Middle frontal gyrus (tissue), 1 donor: ENCODE measurements at regions not wholly inside any gene's neighbourhood (a gene's known extent, or its start where the extent isn't known, plus 50 kb on each side); places are given as distances from the start of the nearest gene placed in this dataset.
"Not testable (repeated sequence)": the region's sequence is repeated elsewhere in the genome, so short reads cannot be mapped to it uniquely, and the experiment has no call there.

Experiments
- DNase-seq: peaks from one replicate; pipeline ENCODE4 v3.0.0-alpha.2; 2015; ENCODE audit warnings: low spot score; ENCODE audit errors: extremely low spot score

DNA sequence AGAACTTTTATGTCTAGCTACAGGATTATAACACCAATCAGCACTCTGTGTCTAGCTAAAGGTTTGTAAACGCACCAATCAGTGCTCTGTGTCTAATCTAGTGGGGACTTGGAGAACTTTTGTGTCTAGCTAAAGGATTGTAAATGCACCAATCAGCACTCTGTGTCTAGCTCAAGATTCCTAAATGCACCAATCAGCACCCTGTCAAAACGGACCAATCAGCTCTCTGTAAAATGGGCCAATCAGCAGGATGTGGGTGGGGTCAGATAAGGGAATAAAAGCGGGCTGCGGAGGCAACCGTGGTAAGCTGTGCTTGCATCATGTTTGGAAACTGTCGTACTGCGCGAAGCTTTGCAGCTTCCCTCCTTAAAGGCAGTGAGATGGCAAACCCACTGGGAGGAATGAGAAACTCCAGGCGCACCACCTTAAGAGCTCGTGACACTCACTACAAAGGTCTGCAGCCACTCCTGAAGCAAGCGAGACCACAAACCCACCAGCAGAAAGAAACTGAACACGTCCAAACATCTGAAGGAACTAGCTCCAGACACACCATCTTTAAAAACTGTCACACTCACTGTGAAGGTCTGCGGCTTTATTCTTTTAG is 112.1 kb upstream of the DUSP22 start:
- DNase-seq, result not testable (repeated sequence)

DNA sequence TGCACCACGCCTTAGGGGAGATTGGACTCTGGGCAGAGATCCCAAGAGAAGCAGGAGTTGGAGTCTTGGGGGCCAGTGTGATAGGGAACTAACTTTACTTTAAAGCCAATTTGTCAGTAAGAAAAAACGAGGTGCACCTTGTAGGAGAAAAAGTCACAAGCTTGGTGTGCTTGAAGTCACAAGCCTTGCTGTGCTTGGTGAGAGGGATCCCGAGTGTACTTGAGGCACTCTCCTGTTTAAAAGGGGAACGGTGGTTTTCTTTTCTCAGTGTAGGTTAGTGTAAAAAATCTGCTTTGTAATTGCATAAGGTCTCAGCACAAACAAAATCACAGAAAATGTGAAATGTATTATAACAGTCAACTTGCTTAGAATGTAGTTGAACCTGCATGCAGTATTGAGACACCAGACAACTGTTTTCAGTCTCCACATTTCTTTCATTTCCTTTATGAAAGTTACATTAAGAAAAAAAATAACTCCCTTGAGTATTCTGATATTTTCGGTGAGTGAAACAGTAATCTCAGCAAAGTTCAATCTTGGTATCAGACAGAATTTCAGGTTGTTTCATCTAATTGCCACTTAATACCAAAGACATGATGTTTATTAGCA is 111.1 kb upstream of the DUSP22 start:
- no peak for DNase-seq

DNA sequence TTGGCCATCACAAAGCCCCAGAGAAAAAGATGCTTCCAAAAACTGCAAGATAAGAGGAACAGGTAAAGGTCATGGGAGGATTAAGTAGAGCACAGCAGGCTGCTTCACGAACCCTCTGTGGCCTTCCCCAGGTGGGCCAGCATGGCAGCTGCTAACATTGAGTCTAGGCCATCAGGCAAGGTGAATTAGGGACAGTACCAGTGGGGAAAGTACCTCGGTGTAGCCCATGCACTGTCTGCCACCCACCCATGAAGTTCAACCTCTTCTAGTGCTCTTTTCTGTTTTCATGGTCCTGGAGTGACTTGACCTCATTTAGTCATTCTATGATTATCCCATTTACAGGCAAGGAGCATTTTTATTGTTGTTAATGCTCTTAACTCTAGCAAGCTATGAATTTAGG is 108.6 kb upstream of the DUSP22 start:
- no peak for DNase-seq

DNA sequence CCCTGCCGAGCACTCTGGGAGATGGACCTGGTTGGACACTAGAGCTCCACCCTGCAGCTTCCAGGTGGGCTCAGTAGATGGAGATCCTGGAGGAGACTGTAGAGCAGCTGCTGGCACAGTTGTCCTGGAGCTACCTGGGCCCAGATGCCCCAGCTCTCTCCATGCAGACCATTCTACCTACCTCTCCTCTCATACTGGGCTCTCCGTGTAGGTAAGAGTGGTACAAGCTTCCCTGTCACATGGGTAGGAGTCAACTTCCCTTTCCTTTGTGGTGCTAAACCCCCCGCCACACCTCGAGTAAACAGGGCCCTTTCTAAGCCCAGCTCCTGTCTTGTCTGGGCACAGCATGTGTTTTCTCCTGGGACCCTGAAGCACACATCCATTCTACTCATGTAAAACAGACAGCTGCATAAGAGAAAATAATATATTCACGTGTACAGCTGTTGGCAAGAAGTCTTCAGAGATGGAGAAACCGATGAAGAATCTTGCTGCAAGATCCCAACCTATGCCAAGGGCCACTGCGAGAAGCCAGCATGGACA is 108.1 kb upstream of the DUSP22 start:
- no peak for DNase-seq

DNA sequence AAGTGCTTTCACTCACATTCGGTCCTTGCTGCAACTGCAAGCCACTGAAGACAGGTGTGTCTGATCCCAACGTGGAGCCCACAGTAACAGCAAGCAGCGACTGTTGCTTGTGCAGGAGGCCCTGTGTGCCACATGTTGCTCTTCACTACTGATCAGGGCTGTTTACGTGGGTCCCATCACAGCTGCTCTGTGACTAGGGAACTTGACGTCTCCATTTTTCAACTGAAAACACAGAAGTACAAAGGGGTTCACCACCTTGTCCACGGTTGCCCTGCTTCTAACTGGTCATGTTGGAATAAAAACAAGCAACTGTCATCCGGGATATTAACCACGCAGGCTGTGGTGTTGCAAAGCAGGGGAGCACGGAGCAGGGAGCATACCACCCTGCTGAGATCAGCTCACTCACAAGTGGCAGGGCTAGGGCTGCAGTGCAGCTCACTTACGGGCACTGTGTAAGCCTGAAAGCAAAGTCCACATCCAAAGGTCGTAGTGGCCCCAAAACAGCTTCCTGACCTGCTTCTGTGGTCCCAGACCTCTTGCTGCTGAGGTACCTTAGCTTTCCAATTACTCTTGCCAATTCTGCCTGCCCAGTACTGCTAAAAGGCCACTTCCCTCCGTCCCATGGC is 105.8 kb upstream of the DUSP22 start:
- DNase-seq, result no peak

DNA sequence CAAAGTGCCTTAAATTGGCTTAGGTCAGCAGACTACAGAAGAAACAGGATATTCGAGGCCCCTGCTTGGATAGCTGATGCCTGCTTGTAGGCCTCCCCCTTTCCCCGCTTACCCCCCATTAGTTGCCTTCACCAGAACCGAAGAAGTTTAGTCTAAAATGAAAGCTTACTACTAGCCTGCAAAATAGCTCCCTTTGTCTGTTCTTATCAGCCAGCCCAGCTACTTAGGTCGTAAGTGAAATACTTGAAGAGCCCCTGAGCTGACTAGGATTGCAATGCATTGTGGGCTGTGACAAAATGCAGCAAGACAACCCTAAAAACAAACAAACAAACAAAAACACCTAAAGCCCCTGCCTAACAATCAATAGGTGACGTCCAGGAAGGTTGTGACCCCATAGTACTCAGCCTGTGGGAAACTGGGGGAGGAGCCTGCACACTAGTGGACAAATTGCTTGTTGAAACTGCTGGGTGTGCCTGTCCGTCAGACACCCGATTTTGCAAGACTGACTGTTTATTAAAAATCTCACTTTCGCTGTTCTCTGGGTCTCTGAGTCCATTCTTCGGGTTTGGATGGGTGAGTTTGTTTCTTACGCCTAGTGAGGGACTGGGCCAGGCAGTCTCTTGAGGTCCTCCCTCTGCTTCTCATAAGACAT is 105.0 kb upstream of the DUSP22 start:
- DNase-seq, result no peak

DNA sequence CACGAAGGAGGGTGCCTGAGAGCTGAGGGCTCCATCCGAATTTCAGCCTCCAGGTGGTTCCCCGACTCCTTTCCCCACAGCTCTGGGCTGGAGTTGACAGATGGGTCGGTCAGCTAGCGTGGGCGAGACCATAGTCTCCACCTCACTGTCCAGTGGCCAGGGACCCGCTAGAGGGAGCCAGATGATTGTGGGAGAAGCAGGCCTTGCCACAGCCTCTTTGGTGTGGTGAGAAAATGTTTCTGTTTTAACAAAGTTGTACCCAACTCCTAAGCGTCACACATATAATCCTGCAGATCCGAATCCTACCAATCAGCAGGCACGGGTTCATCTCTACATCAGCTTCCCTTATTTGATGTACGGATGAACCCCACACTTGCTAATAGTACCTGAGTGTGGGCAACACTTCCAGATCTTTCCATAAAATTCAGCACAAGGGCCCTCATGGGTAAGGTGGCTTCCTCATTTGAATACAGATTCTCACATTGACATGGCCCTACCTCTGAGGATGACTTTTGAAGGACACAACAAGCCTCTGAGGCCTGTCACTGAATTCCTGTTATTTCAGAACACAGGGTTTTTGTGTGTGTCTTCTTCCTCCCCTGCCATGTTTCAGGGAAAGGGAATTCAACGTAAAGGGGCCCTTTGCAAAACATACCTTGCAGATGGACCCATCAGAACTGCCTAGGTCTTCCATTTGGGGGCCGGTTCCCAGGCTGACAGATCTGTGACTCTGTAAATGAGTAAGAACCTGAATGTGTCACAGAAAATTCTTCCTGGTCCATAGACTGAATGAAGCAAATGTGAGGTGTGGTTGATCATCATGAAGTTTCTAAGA is 103.2 kb upstream of the DUSP22 start:
- peak; percentile 60 for DNase-seq

DNA sequence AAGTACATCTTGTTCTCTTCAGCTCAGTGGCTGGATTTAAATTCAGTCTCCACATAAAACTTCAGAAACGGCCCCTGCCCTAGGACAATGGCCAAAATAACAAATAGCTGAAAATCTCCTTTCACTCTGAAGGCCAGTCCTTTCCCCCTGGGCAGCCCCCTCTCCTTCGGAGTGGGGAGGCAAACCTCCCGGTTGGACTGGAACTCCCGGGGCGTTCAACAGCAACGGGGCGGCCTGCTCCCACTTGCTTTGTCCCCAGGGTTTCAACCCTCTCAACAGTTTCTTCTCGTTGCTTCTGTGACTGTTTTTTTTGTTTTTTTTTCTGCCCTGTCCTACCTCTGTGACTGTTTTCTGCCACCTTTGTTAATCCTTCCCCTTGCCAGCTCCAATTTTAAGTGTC is 102.6 kb upstream of the DUSP22 start:
- DNase-seq, result no peak

DNA sequence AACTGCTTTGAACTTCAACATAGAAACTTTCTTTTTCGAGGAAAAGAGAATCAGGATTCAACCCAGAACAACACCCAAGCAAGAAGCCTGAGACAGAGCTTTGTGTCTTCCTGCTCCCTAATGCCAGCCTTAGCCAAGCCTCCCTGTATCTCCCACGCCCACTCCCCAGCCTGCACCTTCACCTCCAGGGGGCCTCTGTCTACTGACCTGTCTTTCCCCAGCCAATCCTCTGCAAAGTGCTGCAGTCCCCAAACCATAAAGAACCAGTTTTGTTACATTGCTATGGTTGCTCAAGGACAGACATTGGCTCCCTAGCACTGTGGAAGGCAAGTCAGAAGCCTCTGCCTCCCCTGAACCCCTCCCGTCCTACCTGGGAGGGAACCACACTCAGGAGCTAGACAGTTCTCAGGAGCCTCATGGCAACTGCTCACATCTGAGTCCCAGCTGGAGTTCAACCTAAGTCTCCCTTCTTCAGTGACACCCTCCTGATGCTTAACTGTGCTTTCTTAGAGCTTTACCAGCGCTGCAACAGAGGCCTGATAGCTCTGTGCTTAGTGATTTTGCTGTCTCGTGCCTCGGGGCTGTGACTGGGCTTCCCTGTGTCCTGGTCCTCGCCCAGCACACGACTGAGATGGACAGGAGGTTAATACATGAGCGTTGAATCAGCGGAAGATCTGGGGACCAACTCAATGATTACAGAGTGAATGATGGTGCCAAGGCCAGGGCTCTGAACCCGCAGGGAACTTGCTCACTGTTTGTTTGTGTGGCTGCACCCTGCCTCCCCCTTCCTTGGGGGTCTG is 101.5 kb upstream of the DUSP22 start:
- no peak for DNase-seq

DNA sequence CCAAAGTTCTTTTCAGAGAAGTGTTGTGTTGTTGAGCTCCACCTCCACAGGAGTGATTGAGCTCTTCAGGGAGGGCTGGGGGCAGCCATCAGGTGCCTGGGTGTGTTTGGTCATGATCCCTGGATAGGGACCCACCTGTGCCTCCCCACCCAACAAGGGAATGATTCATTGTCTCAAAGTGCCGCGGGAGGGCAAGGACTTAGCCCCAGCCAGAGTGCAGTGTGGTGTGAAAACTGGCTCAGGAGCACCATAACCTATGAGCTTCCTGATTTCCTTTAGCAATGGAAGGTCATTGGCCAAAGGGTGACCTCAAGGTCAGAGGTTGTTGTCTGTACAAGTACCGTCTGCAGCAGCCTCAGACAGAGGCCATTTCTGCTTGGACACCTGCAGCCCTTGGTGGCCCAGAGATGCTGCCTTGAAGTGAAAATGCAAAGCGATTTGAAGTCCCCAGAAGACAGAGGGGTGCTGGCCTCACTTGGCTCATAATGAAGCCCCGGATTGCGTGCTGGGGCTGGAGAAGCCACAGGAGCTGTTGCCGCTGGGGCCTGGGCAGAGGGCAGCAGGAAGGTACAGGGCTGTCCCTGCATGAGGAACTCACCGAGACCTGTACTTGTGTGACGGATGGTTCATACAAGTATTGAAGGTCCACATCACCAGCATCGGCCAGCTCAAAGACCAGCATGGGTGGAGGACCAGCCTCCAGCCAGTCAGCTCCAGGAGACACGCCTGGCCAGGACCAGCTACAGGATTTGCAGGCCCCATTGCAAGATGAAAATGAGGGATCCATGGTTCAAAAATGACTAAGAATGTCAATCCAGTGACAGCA is 100.6 kb upstream of the DUSP22 start:
- DNase-seq, result no peak

DNA sequence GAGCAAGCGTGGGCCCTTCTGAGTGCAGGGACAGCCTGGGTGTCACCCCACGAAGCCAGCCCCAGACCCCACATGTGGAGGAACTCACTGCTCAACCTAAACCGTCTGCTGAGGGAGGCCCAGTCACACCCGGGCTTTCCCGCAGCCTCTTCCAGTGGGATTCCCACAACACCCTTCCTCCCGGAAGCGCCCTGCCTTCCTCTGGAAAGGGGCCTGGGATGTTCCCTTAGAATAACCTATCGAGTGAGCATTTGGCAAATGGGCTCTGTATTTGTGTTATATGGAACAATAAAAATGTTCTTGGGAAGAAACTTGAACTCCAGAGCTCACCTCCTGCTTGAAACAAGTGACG is 100.0 kb upstream of the DUSP22 start:
- no peak for DNase-seq

DNA sequence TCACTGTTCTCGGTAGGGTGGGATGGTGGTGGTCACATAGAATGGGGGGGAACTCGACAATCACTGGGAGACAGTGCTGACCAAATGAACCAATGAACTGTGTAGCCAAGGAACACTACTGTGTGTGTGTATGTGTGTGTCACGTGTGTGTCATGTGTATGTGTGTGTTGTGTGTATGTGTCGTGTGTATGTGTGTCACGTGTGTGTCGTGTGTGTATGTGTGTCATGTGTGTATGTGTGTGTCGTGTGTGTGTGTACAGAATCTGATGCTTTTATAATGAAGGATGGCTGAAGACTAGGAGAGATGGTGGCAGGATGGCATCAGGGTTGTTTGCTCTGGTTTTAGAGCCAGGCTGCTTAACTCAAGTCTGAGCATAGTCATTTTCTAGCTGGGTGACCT is 99.1 kb upstream of the DUSP22 start:
- no peak for DNase-seq

DNA sequence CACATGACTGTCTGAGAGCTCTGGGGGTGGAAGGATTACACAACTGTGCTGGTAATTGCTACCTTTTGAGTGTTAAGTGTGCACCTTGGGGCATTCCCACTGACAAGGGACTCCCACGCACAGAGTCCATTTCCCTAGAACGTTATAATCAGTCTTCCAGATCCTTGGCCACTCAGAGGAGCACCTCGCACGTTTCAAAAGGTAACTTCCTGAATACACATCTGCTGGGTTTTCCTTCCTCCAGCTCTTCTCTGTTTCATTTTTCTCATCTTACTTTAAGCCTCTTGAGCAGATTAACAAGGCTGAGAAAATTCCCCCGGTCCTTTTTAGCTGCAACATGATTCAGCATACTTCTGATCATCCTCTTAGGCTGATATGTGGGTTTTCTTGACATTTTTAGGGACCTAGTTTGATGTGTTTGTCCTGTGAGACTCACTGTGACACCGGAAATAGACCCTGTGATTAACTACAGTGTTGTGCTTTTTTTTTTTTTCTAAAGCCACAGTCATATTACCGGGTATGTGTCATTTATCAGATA is 98.4 kb upstream of the DUSP22 start:
- no peak for DNase-seq

DNA sequence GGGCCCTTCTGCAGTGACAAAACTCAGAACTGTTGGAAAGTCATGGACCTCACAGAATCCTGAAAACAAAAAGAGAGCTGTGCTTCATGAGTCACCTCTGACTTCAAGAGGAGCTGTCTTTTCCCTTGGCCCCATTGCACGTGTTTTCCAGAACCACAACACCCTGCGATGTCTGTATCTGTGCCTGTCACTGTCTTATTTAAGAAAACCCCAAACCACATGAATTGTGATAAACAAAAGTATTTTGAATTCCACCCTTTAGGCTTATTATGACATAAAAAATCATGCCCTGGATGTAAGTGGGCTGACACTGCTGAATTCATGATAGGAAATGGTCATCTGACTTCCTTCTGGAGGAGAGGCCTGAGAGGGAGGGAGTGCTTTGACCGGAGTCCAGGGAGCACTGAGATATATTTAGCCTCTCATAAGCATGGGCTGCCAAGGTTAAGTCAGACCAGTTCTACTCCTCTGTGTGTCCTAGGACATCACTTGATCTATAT is 96.4 kb upstream of the DUSP22 start:
- no peak for DNase-seq

DNA sequence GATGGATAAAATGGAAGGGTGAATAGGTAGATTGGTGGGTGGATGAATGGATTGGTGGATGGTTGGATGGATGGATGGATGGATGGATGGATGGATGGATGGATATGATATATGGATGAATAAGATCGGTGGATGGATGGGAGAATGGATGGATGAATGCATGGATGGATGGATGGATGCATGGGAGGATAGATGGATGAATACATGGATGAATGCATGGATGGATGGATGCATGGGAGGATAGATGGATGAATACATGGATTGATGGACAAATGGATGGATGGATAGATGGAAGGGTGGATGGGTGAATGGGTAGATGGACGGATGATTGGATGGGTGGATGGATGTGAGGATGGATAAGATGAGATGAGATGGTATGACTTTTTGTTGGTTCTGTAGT is 95.7 kb upstream of the DUSP22 start:
- no peak for DNase-seq

DNA sequence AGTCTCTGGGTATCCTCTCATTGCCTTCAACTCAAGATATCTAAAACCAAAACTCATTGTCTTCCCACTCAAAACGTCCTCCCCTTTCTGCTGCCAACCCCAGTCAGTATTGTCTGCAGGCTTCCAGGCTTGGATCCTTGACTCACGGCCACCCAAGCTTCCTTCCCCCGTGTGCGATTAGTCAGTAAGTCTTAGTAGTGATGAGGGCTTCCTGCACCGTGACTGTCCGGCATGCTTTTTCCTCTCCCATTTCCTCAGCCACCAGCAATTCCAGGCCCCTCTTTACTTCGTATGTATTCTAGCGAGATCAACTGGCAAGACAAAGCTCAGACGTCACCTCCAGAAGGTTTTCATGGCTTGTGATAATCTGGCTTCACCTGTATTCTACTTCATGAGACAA is 88.6 kb upstream of the DUSP22 start:
- DNase-seq, result no peak

DNA sequence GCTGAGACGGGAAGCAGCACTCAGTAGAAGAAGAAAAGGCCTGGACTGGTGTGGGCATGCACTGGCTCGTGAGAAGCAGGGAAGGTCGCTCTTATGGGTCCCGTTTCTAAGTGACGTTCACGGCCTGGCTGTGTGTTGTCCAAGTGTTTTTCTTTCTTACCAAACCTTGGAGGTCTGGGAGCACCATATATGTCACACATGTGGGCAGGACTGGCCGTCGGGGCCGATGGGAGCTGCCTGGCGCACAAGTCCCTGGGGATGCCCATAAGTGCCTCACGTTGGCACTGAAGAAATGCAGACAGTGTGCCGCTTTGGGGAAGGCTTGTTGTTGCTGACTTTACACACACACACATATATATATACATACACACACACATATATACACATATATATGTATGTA is 86.0 kb upstream of the DUSP22 start:
- no peak for DNase-seq

DNA sequence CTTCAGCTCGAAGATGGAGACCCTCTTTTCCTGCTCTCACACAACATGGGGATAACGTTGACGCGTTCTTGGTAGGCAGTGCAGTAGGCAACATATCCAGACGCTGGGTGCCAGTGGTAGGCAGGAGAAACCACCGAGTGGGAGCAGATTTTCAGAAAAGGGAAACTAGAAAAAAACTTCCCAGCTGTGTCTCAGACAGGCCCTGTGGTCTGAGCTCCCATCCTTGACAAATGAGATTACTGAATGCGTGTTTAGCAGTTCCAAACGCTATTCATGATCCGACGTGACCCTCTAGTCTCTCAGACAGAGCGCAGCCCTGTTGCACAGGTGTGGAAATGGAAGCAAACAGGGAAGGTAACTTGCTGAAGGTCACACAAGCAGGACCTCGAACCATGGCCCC is 83.9 kb upstream of the DUSP22 start:
- DNase-seq, result no peak

DNA sequence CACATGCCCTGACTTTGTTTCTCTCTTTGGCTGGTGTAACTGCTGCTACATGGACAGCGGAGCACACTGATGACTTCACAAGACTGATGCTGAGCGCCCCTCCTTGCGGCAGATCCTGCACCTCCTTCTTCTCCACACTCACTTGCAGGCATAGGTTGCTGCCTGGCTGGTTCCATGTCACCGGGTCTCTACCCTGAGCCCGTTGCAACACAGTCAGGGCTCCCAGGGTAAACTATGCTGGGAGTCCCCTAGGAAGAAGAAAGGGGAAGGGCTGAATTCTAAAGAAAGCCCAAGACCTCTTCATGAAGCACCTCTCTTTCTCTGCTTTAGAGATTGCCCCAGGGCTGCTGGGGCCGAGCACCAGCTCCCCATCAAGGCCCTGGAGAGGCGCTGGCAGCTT is 83.3 kb upstream of the DUSP22 start:
- no peak for DNase-seq
